Ishikawa (cell line): ENCODE measurements at regions not wholly inside any gene's neighbourhood (a gene's known extent, or its start where the extent isn't known, plus 50 kb on each side); places are given as distances from the start of the nearest gene placed in this dataset.

ENCODE experiments used
- CEBPB ChIP-seq: IDR thresholded peaks from 2 replicates; pipeline ENCODE4 v1.6.1; 2012
- CREB1 ChIP-seq: IDR thresholded peaks from 2 replicates; pipeline ENCODE4 v1.6.1; 2012; ENCODE audit warnings: low read depth
- EGR1 ChIP-seq: IDR thresholded peaks from 2 replicates; pipeline ENCODE4 v1.6.1; 2012
- EP300 ChIP-seq: IDR thresholded peaks from 2 replicates; pipeline ENCODE4 v1.6.1; 2012; ENCODE audit warnings: borderline replicate concordance
- FOXM1 ChIP-seq: IDR thresholded peaks from 2 replicates; pipeline ENCODE4 v1.6.1; 2012; ENCODE audit warnings: low read depth, borderline replicate concordance
- NFIC ChIP-seq: IDR thresholded peaks from 2 replicates; pipeline ENCODE4 v1.6.1; 2012
- RAD21 ChIP-seq: IDR thresholded peaks from 2 replicates; pipeline ENCODE4 v1.6.1; 2012; ENCODE audit warnings: low read depth
- TAF1 ChIP-seq: IDR thresholded peaks from 2 replicates; pipeline ENCODE4 v1.6.1; 2012; ENCODE audit warnings: low read depth, mild to moderate bottlenecking
- TCF12 ChIP-seq: IDR thresholded peaks from 2 replicates; pipeline ENCODE4 v1.6.1; 2012; ENCODE audit warnings: low read depth
- TEAD4 ChIP-seq: IDR thresholded peaks from 2 replicates; pipeline ENCODE4 v1.6.1; 2012
- YY1 ChIP-seq: IDR thresholded peaks from 2 replicates; pipeline ENCODE4 v1.6.1; 2012; ENCODE audit warnings: low read depth
- ZBTB7A ChIP-seq: IDR thresholded peaks from 2 replicates; pipeline ENCODE4 v1.6.1; 2012; ENCODE audit warnings: low read depth
- TF ChIP-seq, protein P1 (sequence below): IDR thresholded peaks from 2 replicates; pipeline ENCODE4 v1.6.1; 2012
- TF ChIP-seq, protein P2 (sequence below): IDR thresholded peaks from 2 replicates; pipeline ENCODE4 v1.6.1; 2012; ENCODE audit warnings: low read depth, mild to moderate bottlenecking
- TF ChIP-seq, protein P3 (sequence below): IDR thresholded peaks from 2 replicates; pipeline ENCODE4 v1.6.1; 2012

GRCh38 chr16:13611596-13611995 is 308.4 kb upstream of the ERCC4 start:
- no peak for TF ChIP-seq CREB1
- TF ChIP-seq, protein P1, sequence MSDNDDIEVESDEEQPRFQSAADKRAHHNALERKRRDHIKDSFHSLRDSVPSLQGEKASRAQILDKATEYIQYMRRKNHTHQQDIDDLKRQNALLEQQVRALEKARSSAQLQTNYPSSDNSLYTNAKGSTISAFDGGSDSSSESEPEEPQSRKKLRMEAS = no peak
- TF ChIP-seq EP300 = no peak
- TF ChIP-seq ZBTB7A = no peak
- no peak for TF ChIP-seq NFIC
- TF ChIP-seq TEAD4 = no peak
- TF ChIP-seq, protein P2, sequence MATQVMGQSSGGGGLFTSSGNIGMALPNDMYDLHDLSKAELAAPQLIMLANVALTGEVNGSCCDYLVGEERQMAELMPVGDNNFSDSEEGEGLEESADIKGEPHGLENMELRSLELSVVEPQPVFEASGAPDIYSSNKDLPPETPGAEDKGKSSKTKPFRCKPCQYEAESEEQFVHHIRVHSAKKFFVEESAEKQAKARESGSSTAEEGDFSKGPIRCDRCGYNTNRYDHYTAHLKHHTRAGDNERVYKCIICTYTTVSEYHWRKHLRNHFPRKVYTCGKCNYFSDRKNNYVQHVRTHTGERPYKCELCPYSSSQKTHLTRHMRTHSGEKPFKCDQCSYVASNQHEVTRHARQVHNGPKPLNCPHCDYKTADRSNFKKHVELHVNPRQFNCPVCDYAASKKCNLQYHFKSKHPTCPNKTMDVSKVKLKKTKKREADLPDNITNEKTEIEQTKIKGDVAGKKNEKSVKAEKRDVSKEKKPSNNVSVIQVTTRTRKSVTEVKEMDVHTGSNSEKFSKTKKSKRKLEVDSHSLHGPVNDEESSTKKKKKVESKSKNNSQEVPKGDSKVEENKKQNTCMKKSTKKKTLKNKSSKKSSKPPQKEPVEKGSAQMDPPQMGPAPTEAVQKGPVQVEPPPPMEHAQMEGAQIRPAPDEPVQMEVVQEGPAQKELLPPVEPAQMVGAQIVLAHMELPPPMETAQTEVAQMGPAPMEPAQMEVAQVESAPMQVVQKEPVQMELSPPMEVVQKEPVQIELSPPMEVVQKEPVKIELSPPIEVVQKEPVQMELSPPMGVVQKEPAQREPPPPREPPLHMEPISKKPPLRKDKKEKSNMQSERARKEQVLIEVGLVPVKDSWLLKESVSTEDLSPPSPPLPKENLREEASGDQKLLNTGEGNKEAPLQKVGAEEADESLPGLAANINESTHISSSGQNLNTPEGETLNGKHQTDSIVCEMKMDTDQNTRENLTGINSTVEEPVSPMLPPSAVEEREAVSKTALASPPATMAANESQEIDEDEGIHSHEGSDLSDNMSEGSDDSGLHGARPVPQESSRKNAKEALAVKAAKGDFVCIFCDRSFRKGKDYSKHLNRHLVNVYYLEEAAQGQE = no peak
- no peak for TF ChIP-seq CEBPB
- TF ChIP-seq YY1 = no peak
- no peak for TF ChIP-seq FOXM1
- TF ChIP-seq TCF12 = no peak
- no peak for TF ChIP-seq RAD21

- TF ChIP-seq NFIC (no peak), ZBTB7A (no peak), EGR1 (no peak), RAD21 (no peak), TCF12 (no peak), CEBPB (no peak), EP300 (no peak), TAF1 (no peak), YY1 (no peak)
- TF ChIP-seq, protein P3, sequence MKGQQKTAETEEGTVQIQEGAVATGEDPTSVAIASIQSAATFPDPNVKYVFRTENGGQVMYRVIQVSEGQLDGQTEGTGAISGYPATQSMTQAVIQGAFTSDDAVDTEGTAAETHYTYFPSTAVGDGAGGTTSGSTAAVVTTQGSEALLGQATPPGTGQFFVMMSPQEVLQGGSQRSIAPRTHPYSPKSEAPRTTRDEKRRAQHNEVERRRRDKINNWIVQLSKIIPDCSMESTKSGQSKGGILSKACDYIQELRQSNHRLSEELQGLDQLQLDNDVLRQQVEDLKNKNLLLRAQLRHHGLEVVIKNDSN = no peak
- TF ChIP-seq, protein P2 = no peak
These were observed 307.3 kb upstream of the ERCC4 start for GRCh38 chr16:13612623-13613022.

DNA sequence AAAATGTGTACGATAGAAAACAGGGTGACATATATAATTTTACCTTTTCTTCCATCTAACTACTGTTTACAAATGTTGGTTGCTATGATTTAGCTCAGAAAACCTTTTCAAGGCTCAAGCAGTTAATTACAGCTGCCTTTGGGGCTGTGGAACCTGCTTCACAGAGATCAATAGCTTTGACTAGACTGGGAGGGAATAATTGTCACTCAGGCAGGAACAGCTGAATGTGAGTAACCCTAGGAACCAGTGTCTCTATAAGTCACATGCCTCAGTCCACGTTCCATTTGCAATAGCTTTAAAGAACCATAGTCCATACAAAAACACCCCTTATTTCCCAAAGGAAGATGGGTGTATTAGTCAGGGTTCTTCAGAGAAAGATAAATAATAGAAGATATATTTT is 306.8 kb upstream of the ERCC4 start:
- TF ChIP-seq TAF1 (no peak), EP300 (no peak), YY1 (no peak)

DNA sequence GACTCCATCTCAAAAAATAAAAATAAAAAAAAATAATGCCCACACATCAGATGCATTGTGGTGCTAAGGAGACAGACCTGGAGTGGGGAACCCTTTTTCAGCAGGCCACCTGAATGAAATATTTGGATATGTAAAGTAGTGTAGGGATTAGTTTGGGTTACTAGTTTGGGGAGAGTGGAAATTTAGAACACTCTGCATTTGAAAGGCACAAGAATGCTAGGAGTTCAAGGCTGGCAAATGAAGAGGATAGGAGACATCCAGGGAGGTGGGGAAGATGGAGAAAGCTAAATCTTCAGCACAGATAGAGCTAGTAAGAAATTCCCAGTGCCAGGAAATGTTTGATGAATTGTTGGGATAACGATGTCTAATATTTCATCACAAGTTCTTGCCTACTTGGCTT is 298.3 kb upstream of the ERCC4 start:
- TF ChIP-seq EP300 = no peak
- no peak for TF ChIP-seq FOXM1
- no peak for TF ChIP-seq TAF1
- TF ChIP-seq, protein P3 = no peak
- TF ChIP-seq TEAD4 = no peak
- no peak for TF ChIP-seq YY1
- TF ChIP-seq RAD21 = no peak
- TF ChIP-seq, protein P1 = no peak
- no peak for TF ChIP-seq NFIC
- TF ChIP-seq, protein P2 = no peak
- TF ChIP-seq TCF12 = no peak
- TF ChIP-seq CEBPB = no peak
- no peak for TF ChIP-seq ZBTB7A
- no peak for TF ChIP-seq CREB1

- TF ChIP-seq EGR1 = no peak
- TF ChIP-seq NFIC = no peak
- no peak for TF ChIP-seq ZBTB7A
- no peak for TF ChIP-seq CREB1
- TF ChIP-seq, protein P1 = no peak
These were observed 291.8 kb upstream of the ERCC4 start for GRCh38 chr16:13628156-13628555.
